ENCODE measurements at regions not wholly inside any gene's neighbourhood (a gene's known extent, or its start where the extent isn't known, plus 50 kb on each side); places are given as distances from the start of the nearest gene placed in this dataset.

GRCh38 chr16:13856811-13857511 lies 63.0 kb upstream of the ERCC4 start:
- TF ChIP-seq CTCF (IDR thresholded peaks at IDR 0.05) = no peak
- no peak for TF ChIP-seq POLR2A (IDR thresholded peaks at IDR 0.05)
- Histone ChIP-seq H3K36me3 (no peaks in the 10 kb centered on the region), H3K9me3 (no peaks in the 10 kb centered on the region), H3K27me3 (no peaks in the 10 kb centered on the region), H3K4me1 (no peaks in the 10 kb centered on the region), H3K4me3 (no peak overlapping the region), H3K27ac (no peak overlapping the region)
- intact Hi-C loops (cut with DNase I; ENCODE audit: low total_unique reads) = no loop called here
- DNase-seq = no peak

GRCh38 chr16:13858873-13859580 lies 60.9 kb upstream of the ERCC4 start:
- H3K4me1 ChIP-seq = no peaks in the 10 kb centered on the region
- no peak for TF ChIP-seq POLR2A (IDR thresholded peaks at IDR 0.05)
- no peak for TF ChIP-seq CTCF (IDR thresholded peaks at IDR 0.05)
- H3K27me3 ChIP-seq = no peaks in the 10 kb centered on the region
- H3K36me3 ChIP-seq = no peaks in the 10 kb centered on the region
- DNase-seq = no peak
- no peak overlapping the region for H3K4me3 ChIP-seq
- intact Hi-C loops (cut with DNase I; ENCODE audit: low total_unique reads) = no loop called here
- H3K9me3 ChIP-seq = no peaks in the 10 kb centered on the region
- H3K27ac ChIP-seq = no peak overlapping the region

- H3K27ac ChIP-seq = no peak overlapping the region
- TF ChIP-seq CTCF (IDR thresholded peaks at IDR 0.05) (no peak), POLR2A (IDR thresholded peaks at IDR 0.05) (no peak)
- H3K4me1 ChIP-seq = no peaks in the 10 kb centered on the region
- H3K9me3 ChIP-seq = no peaks in the 10 kb centered on the region
- no peaks in the 10 kb centered on the region for H3K36me3 ChIP-seq
- intact Hi-C loops (cut with DNase I; ENCODE audit: low total_unique reads) = no loop called here
- no peak for DNase-seq
- no peaks in the 10 kb centered on the region for H3K27me3 ChIP-seq
- H3K4me3 ChIP-seq = no peak overlapping the region
Measured at GRCh38 chr16:13863075-13863765, 56.7 kb upstream of the ERCC4 start.

GRCh38 chr16:13864689-13865088 lies 55.3 kb upstream of the ERCC4 start:
- Histone ChIP-seq H3K9me3 (no peaks in the 10 kb centered on the region), H3K27ac (no peak overlapping the region), H3K36me3 (no peaks in the 10 kb centered on the region), H3K4me1 (no peaks in the 10 kb centered on the region), H3K27me3 (no peaks in the 10 kb centered on the region), H3K4me3 (no peak overlapping the region)
- TF ChIP-seq POLR2A (IDR thresholded peaks at IDR 0.05) (no peak), CTCF (IDR thresholded peaks at IDR 0.05) (no peak)
- intact Hi-C loops (cut with DNase I; ENCODE audit: low total_unique reads) = no loop called here
- DNase-seq = no peak

- no peak for TF ChIP-seq POLR2A (IDR thresholded peaks at IDR 0.05)
- peak; percentile 47 to 61 (median 50) for TF ChIP-seq CTCF (IDR thresholded peaks at IDR 0.05)
- Histone ChIP-seq H3K9me3 (no peaks in the 10 kb centered on the region), H3K27ac (no peak overlapping the region), H3K4me1 (no peaks in the 10 kb centered on the region), H3K4me3 (no peak overlapping the region), H3K27me3 (no peaks in the 10 kb centered on the region), H3K36me3 (no peaks in the 10 kb centered on the region)
- intact Hi-C loops (cut with DNase I; ENCODE audit: low total_unique reads) = no loop called here
- peak; percentile 30 to 47 for DNase-seq
Measured at GRCh38 chr16:13866073-13866472, 53.9 kb upstream of the ERCC4 start.
